C4-2B (cell line): ENCODE measurements at regions not wholly inside any gene's neighbourhood (a gene's known extent, or its start where the extent isn't known, plus 50 kb on each side); places are given as distances from the start of the nearest gene placed in this dataset.

Experiments used
- CTCF ChIP-seq: fragments of 450-650 bp; conservative IDR thresholded peaks from 2 replicates; pipeline ENCODE4 v1.5.1; 2017; ENCODE audit warnings: mild to moderate bottlenecking
- ZFX ChIP-seq: fragments of 450-650 bp; IDR thresholded peaks from 2 replicates; pipeline ENCODE4 v1.6.1; 2017

- no peak for TF ChIP-seq CTCF
- TF ChIP-seq ZFX: no peak
Observed at GRCh38 chr13:34026308-34026707, 208.4 kb downstream of the RFC3 start.
